ENCODE measurements at regions not wholly inside any gene's neighbourhood (a gene's known extent, or its start where the extent isn't known, plus 50 kb on each side); places are given as distances from the start of the nearest gene placed in this dataset.

GRCh38 chr3:66602237-66602636 is 101.4 kb upstream of the LRIG1 start:
- H3K4me3 ChIP-seq, result no peak overlapping the region
- intact Hi-C loops (cut with DNase I), result no loop called here
- WGBS, 2 donors, result 51 to 56% methylated on average over 4 of the region's 4 CpGs

GRCh38 chr3:66602691-66603090 is 101.9 kb upstream of the LRIG1 start:
- intact Hi-C loops (cut with DNase I), result no loop called here

More at GRCh38 chr3:66602237-66602636, 101.4 kb upstream of the LRIG1 start:
- H3K36me3 ChIP-seq, result no peaks in the 10 kb centered on the region
- no peak for DNase-seq
- no peaks in the 10 kb centered on the region for H3K27me3 ChIP-seq
- peaks cover 0 to 23% (median 4%) of the 10 kb centered on the region in 3 donors for H3K4me1 ChIP-seq
- no peak overlapping the region for H3K27ac ChIP-seq
- H3K9me3 ChIP-seq, result no peaks in the 10 kb centered on the region
- no peak for TF ChIP-seq POLR2A (IDR thresholded peaks at IDR 0.05)
- TF ChIP-seq CTCF (IDR thresholded peaks at IDR 0.05), result no peak

GRCh38 chr3:66603151-66603611 is 102.4 kb upstream of the LRIG1 start:
- peak overlapping the region in 1 of 4 donors; percentile 10 for H3K27ac ChIP-seq
- TF ChIP-seq POLR2A (IDR thresholded peaks at IDR 0.05), result no peak
- no peak for TF ChIP-seq CTCF (IDR thresholded peaks at IDR 0.05)
- no peaks in the 10 kb centered on the region for H3K9me3 ChIP-seq
- no peaks in the 10 kb centered on the region for H3K36me3 ChIP-seq
- no peaks in the 10 kb centered on the region for H3K27me3 ChIP-seq
- WGBS, 2 donors, result 22 to 44% methylated on average over 4 of the region's 4 CpGs
- DNase-seq, result no peak
- peaks cover 0 to 23% (median 4%) of the 10 kb centered on the region in 3 donors for H3K4me1 ChIP-seq
- no peak overlapping the region for H3K4me3 ChIP-seq
- intact Hi-C loops (cut with DNase I), result no loop called here

More at GRCh38 chr3:66602691-66603090, 101.9 kb upstream of the LRIG1 start:
- DNase-seq, result no peak
- peaks cover 0 to 23% (median 4%) of the 10 kb centered on the region in 3 donors for H3K4me1 ChIP-seq
- no peak overlapping the region for H3K27ac ChIP-seq
- no peaks in the 10 kb centered on the region for H3K36me3 ChIP-seq
- no peak overlapping the region for H3K4me3 ChIP-seq
- no peaks in the 10 kb centered on the region for H3K27me3 ChIP-seq
- 39 to 65% methylated on average over 5 of the region's 5 CpGs for WGBS, 2 donors
- H3K9me3 ChIP-seq, result no peaks in the 10 kb centered on the region
- no peak for TF ChIP-seq POLR2A (IDR thresholded peaks at IDR 0.05)
- no peak for TF ChIP-seq CTCF (IDR thresholded peaks at IDR 0.05)

- TF ChIP-seq CTCF (IDR thresholded peaks at IDR 0.05), result no peak
- no peak for TF ChIP-seq POLR2A (IDR thresholded peaks at IDR 0.05)
- DNase-seq, result no peak
- 69 to 89% methylated on average over 1 of the region's 1 CpG for WGBS, 2 donors
- Histone ChIP-seq H3K4me1 (peaks cover 0 to 23% (median 4%) of the 10 kb centered on the region in 3 donors), H3K4me3 (no peak overlapping the region), H3K36me3 (no peaks in the 10 kb centered on the region), H3K9me3 (no peaks in the 10 kb centered on the region), H3K27ac (no peak overlapping the region), H3K27me3 (no peaks in the 10 kb centered on the region)
- intact Hi-C loops (cut with DNase I), result no loop called here
Measured at GRCh38 chr3:66604481-66604880, 103.7 kb upstream of the LRIG1 start.

- Histone ChIP-seq H3K4me3 (no peak overlapping the region), H3K4me1 (peaks cover 0 to 23% (median 4%) of the 10 kb centered on the region in 3 donors), H3K27ac (no peak overlapping the region), H3K36me3 (no peaks in the 10 kb centered on the region), H3K27me3 (no peaks in the 10 kb centered on the region), H3K9me3 (no peaks in the 10 kb centered on the region)
- 75 to 94% methylated on average over 1 of the region's 1 CpG for WGBS, 2 donors
- TF ChIP-seq POLR2A (IDR thresholded peaks at IDR 0.05) (no peak), CTCF (IDR thresholded peaks at IDR 0.05) (no peak)
- intact Hi-C loops (cut with DNase I), result no loop called here
- no peak for DNase-seq
Measured at GRCh38 chr3:66606126-66606525, 105.3 kb upstream of the LRIG1 start.
